Mammary epithelial cell (primary cell): ENCODE measurements at regions not wholly inside any gene's neighbourhood (a gene's known extent, or its start where the extent isn't known, plus 50 kb on each side); places are given as distances from the start of the nearest gene placed in this dataset.

ENCODE experiments used
- CTCF ChIP-seq, 2 donors: IDR thresholded peaks in 1 of 2; conservative IDR thresholded peaks in 1 of 2; 2 replicates each; pipeline ENCODE4 v1.5.1; 2011 to 2012; ENCODE audit warnings: inconsistent platforms in 2 of 2, low read length in 2 of 2, mild to moderate bottlenecking in 2 of 2, control low read depth in 1 of 2, low read depth in 1 of 2; ENCODE audit not compliant: insufficient read depth in 1 of 2; ENCODE audit errors: extremely low read depth in 1 of 2
- EZH2 ChIP-seq: IDR thresholded peaks from 2 replicates; pipeline ENCODE4 v1.6.1; 2012; ENCODE audit warnings: low read length, inconsistent platforms, borderline replicate concordance

- no peak for TF ChIP-seq CTCF (conservative IDR thresholded peaks at IDR 0.05 in 1 of 2, IDR thresholded peaks at IDR 0.05 in 1 of 2; ENCODE audit: extremely low read depth in 1 of 2, insufficient read depth in 1 of 2, low read depth in 1 of 2, low read length in 2 of 2)
- TF ChIP-seq EZH2, result no peak
Observed at GRCh38 chr2:221285148-221285547, 287.0 kb downstream of the EPHA4 start.
